SK-N-SH (cell line): ENCODE measurements at regions not wholly inside any gene's neighbourhood (a gene's known extent, or its start where the extent isn't known, plus 50 kb on each side); places are given as distances from the start of the nearest gene placed in this dataset.

Source experiments
- CTCF ChIA-PET: fragments of 300-600, 350-600 bp; formaldehyde crosslinking; extraction: SDS; loops from one replicate; lab custom pipeline; 2021; lab: Yijun Ruan, JAX
- POLR2A ChIA-PET: fragments of 350-600 bp; sonication (Branson Sonifier 250); formaldehyde crosslinking; extraction: SDS; loops from one replicate; lab custom pipeline; 2020; ENCODE audit warnings: antibody characterized with exemption, inconsistent platforms; lab: Yijun Ruan, JAX
- DNase-seq: peaks from one replicate; pipeline ENCODE4 v3.0.0; 2012
- H2AFZ ChIP-seq: fragments of 200-600 bp; sonication (generic); 2 replicates; pipeline ENCODE4 v1.8.1; 2016; ENCODE audit warnings: antibody characterized with exemption, mild to moderate bottlenecking, low read depth
- H3F3A ChIP-seq: fragments of 200-600 bp; sonication (generic); replicated peaks from 2 replicates; pipeline ENCODE3; 2016; ENCODE audit warnings: antibody characterized with exemption, mild to moderate bottlenecking; ENCODE audit not compliant: insufficient read depth
- H3K27ac ChIP-seq, 2 experiments: fragments of 200-500 bp in 1 of 2; fragments of 200-600 bp in 1 of 2; sonication (Bioruptor generic) in 1 of 2; sonication (generic), shearing (Covaris generic) in 1 of 2; 2 replicates each; pipeline versions ENCODE4 v1.5.1 to v1.6.1; 2014 to 2016; ENCODE audit warnings: low read depth in 2 of 2, inconsistent platforms in 1 of 2, low read length in 1 of 2, mild to moderate bottlenecking in 1 of 2, mixed read lengths in 1 of 2
- H3K27me3 ChIP-seq: fragments of 200-600 bp; sonication (generic), shearing (Covaris generic); 2 replicates; pipeline ENCODE4 v1.6.1; 2016; ENCODE audit warnings: mixed run types; ENCODE audit not compliant: insufficient read depth
- H3K36me3 ChIP-seq, 2 experiments: fragments of 200-500 bp in 1 of 2; fragments of 200-600 bp in 1 of 2; sonication (Bioruptor generic) in 1 of 2; sonication (generic) in 1 of 2; replicated peaks in 1 of 2; 2 replicates each; pipeline versions ENCODE3 to v1.5.1; 2014 to 2016; ENCODE audit warnings: low read length in 1 of 2, mild to moderate bottlenecking in 1 of 2; ENCODE audit not compliant: insufficient read depth in 2 of 2, control insufficient read depth in 1 of 2
- H3K4me1 ChIP-seq, 2 experiments: fragments of 200-500 bp in 1 of 2; fragments of 200-600 bp in 1 of 2; sonication (Bioruptor generic) in 1 of 2; sonication (generic), shearing (Covaris generic) in 1 of 2; 2 replicates each; pipeline versions ENCODE4 v1.5.1 to v1.6.1; 2014 to 2016; ENCODE audit warnings: low read depth in 1 of 2, low read length in 1 of 2, mixed run types in 1 of 2; ENCODE audit not compliant: insufficient read depth in 2 of 2, control insufficient read depth in 1 of 2
- H3K4me2 ChIP-seq: fragments of 200-600 bp; sonication (generic), shearing (Covaris generic); 2 replicates; pipeline ENCODE4 v1.6.1; 2017; ENCODE audit warnings: mixed run types
- H3K4me3 ChIP-seq, 2 experiments: fragments of 200-500 bp in 1 of 2; fragments of 200-600 bp in 1 of 2; sonication (Bioruptor generic) in 1 of 2; sonication (generic), shearing (Covaris generic) in 1 of 2; 2 replicates each; pipeline versions ENCODE4 v1.5.1 to v1.8.1; 2014 to 2016; ENCODE audit warnings: low read depth in 2 of 2, inconsistent platforms in 1 of 2, low read length in 1 of 2, mild to moderate bottlenecking in 1 of 2, mixed read lengths in 1 of 2, moderate library complexity in 1 of 2
- H3K79me2 ChIP-seq: fragments of 200-600 bp; sonication (generic); 2 replicates; pipeline ENCODE4 v1.8.1; 2017; ENCODE audit warnings: mild to moderate bottlenecking; ENCODE audit not compliant: insufficient read depth
- H3K9ac ChIP-seq: fragments of 200-600 bp; sonication (generic); 2 replicates; pipeline ENCODE4 v1.6.1; 2017; ENCODE audit warnings: mixed run types
- H3K9me2 ChIP-seq: fragments of 200-600 bp; sonication (generic); 2 replicates; pipeline ENCODE4 v1.6.1; 2017; ENCODE audit warnings: mixed run types
- H3K9me3 ChIP-seq: fragments of 200-600 bp; sonication (generic); 2 replicates; pipeline ENCODE4 v1.6.1; 2017; ENCODE audit warnings: mixed run types, mild to moderate bottlenecking, moderate library complexity
- H4K20me1 ChIP-seq: fragments of 200-600 bp; sonication (generic); 2 replicates; pipeline ENCODE4 v1.6.1; 2017; ENCODE audit warnings: mild to moderate bottlenecking, mixed run types; ENCODE audit not compliant: insufficient read depth
- CHD2 ChIP-seq: fragments of 150-350 bp; IDR thresholded peaks from 2 replicates; pipeline ENCODE4 v1.6.1; 2018; ENCODE audit warnings: low read length; ENCODE audit not compliant: partially characterized antibody
- ELF1 ChIP-seq: IDR thresholded peaks from 2 replicates; pipeline ENCODE4 v1.4.0; 2012
- EP300 ChIP-seq, 2 experiments: IDR thresholded peaks; 2 replicates each; pipeline versions ENCODE4 v1.4.0 to v1.6.1; 2012; ENCODE audit warnings: borderline replicate concordance in 1 of 2, low read depth in 1 of 2, low read length in 1 of 2
- EZH2phosphoT487 ChIP-seq: fragments of 200-600 bp; sonication (generic); IDR thresholded peaks from 2 replicates; pipeline ENCODE4 v1.6.1; 2017; ENCODE audit warnings: low read depth, mixed run types, mild to moderate bottlenecking, antibody characterized with exemption, moderate library complexity, borderline replicate concordance
- FOSL2 ChIP-seq: IDR thresholded peaks from 2 replicates; pipeline ENCODE4 v1.4.0; 2012; ENCODE audit warnings: low read depth, mild to moderate bottlenecking, moderate library complexity, borderline replicate concordance
- FOXJ3 ChIP-seq: sonication (generic); formaldehyde crosslinking; IDR thresholded peaks from 2 replicates; pipeline ENCODE4 v1.5.1; 2020; ENCODE audit warnings: mild to moderate bottlenecking, missing genetic modification reagents
- GATA2 ChIP-seq: sonication (generic); formaldehyde crosslinking; IDR thresholded peaks from 2 replicates; pipeline ENCODE4 v1.5.0; 2020; ENCODE audit warnings: mild to moderate bottlenecking, missing genetic modification reagents
- IRF3 ChIP-seq: fragments of 150-350 bp; IDR thresholded peaks from 2 replicates; pipeline ENCODE4 v1.6.1; 2016; ENCODE audit warnings: mild to moderate bottlenecking, low read depth, low read length
- JUND ChIP-seq: IDR thresholded peaks from 2 replicates; pipeline ENCODE4 v1.4.0; 2012
- MEF2A ChIP-seq: IDR thresholded peaks from 2 replicates; pipeline ENCODE4 v1.4.0; 2012; ENCODE audit warnings: low read depth, borderline replicate concordance
- NRF1 ChIP-seq: IDR thresholded peaks from 2 replicates; pipeline ENCODE4 v1.6.1; 2012; ENCODE audit warnings: low read depth, mild to moderate bottlenecking, low read length
- RAD21 ChIP-seq: IDR thresholded peaks from 2 replicates; pipeline ENCODE4 v1.6.1; 2012; ENCODE audit warnings: mild to moderate bottlenecking, low read length
- RCOR1 ChIP-seq: fragments of 150-350 bp; IDR thresholded peaks from 2 replicates; pipeline ENCODE4 v1.6.1; 2017; ENCODE audit warnings: antibody characterized with exemption, low read length
- RFX5 ChIP-seq: IDR thresholded peaks from 2 replicates; pipeline ENCODE4 v1.6.1; 2012; ENCODE audit warnings: mild to moderate bottlenecking, improper control_type of control experiment, low read length
- SMC3 ChIP-seq: IDR thresholded peaks from 2 replicates; pipeline ENCODE4 v1.6.1; 2012; ENCODE audit warnings: low read depth, low read length, improper control_type of control experiment
- TAF1 ChIP-seq: IDR thresholded peaks from 2 replicates; pipeline ENCODE4 v1.6.1; 2012; ENCODE audit warnings: low read depth, mild to moderate bottlenecking, low read length, moderate library complexity, borderline replicate concordance
- TCF12 ChIP-seq: IDR thresholded peaks from 2 replicates; pipeline ENCODE4 v1.4.0; 2012
- YY1 ChIP-seq: IDR thresholded peaks from 2 replicates; pipeline ENCODE4 v1.4.0; 2012; ENCODE audit warnings: low read depth, mild to moderate bottlenecking
- WGBS: methylation state at CpG from one replicate; pipeline ENCODE4 v1.1.6; 2017; ENCODE audit warnings: low lambda C conversion rate; 5-methylcytosine and 5-hydroxymethylcytosine counted together
- TF ChIP-seq, protein P1 (sequence below): IDR thresholded peaks from 2 replicates; pipeline ENCODE4 v1.6.1; 2012; ENCODE audit warnings: mild to moderate bottlenecking, low read depth, low read length, moderate library complexity
- TF ChIP-seq, protein P2 (sequence below): fragments of 200-600 bp; sonication (generic); IDR thresholded peaks from 2 replicates; pipeline ENCODE4 v1.6.1; 2017; ENCODE audit warnings: antibody characterized with exemption, mild to moderate bottlenecking, moderate library complexity
- TF ChIP-seq, protein P3 (sequence below): fragments of 150-350 bp; IDR thresholded peaks from 2 replicates; pipeline ENCODE4 v1.6.1; 2017; ENCODE audit warnings: antibody characterized with exemption, low read length, low read depth, borderline replicate concordance

GRCh38 chrX:98380106-98380505 lies 1496.4 kb downstream of the RPA4 start (continued):
- TF ChIP-seq TAF1 (no peak), EP300 (IDR thresholded peaks at IDR 0.05; ENCODE audit: borderline replicate concordance in 1 of 2, low read depth in 1 of 2, low read length in 1 of 2) (no peak)
- TF ChIP-seq, protein P1, sequence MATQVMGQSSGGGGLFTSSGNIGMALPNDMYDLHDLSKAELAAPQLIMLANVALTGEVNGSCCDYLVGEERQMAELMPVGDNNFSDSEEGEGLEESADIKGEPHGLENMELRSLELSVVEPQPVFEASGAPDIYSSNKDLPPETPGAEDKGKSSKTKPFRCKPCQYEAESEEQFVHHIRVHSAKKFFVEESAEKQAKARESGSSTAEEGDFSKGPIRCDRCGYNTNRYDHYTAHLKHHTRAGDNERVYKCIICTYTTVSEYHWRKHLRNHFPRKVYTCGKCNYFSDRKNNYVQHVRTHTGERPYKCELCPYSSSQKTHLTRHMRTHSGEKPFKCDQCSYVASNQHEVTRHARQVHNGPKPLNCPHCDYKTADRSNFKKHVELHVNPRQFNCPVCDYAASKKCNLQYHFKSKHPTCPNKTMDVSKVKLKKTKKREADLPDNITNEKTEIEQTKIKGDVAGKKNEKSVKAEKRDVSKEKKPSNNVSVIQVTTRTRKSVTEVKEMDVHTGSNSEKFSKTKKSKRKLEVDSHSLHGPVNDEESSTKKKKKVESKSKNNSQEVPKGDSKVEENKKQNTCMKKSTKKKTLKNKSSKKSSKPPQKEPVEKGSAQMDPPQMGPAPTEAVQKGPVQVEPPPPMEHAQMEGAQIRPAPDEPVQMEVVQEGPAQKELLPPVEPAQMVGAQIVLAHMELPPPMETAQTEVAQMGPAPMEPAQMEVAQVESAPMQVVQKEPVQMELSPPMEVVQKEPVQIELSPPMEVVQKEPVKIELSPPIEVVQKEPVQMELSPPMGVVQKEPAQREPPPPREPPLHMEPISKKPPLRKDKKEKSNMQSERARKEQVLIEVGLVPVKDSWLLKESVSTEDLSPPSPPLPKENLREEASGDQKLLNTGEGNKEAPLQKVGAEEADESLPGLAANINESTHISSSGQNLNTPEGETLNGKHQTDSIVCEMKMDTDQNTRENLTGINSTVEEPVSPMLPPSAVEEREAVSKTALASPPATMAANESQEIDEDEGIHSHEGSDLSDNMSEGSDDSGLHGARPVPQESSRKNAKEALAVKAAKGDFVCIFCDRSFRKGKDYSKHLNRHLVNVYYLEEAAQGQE = no peak

- TF ChIP-seq JUND (no peak), ELF1 (no peak), YY1 (no peak), TAF1 (no peak), RFX5 (no peak), GATA2 (CRISPR knock-in tag) (no peak), FOSL2 (no peak), RCOR1 (no peak), MEF2A (no peak), NRF1 (no peak), CHD2 (no peak), SMC3 (no peak), RAD21 (no peak), FOXJ3 (no peak), EZH2phosphoT487 (no peak), IRF3 (no peak), TCF12 (no peak)
- TF ChIP-seq, protein P2, sequence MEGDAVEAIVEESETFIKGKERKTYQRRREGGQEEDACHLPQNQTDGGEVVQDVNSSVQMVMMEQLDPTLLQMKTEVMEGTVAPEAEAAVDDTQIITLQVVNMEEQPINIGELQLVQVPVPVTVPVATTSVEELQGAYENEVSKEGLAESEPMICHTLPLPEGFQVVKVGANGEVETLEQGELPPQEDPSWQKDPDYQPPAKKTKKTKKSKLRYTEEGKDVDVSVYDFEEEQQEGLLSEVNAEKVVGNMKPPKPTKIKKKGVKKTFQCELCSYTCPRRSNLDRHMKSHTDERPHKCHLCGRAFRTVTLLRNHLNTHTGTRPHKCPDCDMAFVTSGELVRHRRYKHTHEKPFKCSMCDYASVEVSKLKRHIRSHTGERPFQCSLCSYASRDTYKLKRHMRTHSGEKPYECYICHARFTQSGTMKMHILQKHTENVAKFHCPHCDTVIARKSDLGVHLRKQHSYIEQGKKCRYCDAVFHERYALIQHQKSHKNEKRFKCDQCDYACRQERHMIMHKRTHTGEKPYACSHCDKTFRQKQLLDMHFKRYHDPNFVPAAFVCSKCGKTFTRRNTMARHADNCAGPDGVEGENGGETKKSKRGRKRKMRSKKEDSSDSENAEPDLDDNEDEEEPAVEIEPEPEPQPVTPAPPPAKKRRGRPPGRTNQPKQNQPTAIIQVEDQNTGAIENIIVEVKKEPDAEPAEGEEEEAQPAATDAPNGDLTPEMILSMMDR = no peak
- TF ChIP-seq, protein P3, sequence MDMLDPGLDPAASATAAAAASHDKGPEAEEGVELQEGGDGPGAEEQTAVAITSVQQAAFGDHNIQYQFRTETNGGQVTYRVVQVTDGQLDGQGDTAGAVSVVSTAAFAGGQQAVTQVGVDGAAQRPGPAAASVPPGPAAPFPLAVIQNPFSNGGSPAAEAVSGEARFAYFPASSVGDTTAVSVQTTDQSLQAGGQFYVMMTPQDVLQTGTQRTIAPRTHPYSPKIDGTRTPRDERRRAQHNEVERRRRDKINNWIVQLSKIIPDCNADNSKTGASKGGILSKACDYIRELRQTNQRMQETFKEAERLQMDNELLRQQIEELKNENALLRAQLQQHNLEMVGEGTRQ = no peak
- Histone ChIP-seq H3F3A (no peaks in the 10 kb centered on the region), H3K4me1 (no peaks in the 10 kb centered on the region), H3K27me3 (no peaks in the 10 kb centered on the region), H3K36me3 (no peaks in the 10 kb centered on the region), H2AFZ (no peak overlapping the region), H3K9ac (no peak overlapping the region), H3K4me3 (no peak overlapping the region), H3K27ac (no peak overlapping the region), H3K9me3 (no peaks in the 10 kb centered on the region), H4K20me1 (no peaks in the 10 kb centered on the region), H3K9me2 (no peaks in the 10 kb centered on the region), H3K4me2 (no peak overlapping the region), H3K79me2 (no peaks in the 10 kb centered on the region)
- WGBS = 20% methylated on average over 9 of the region's 10 CpGs
- POLR2A ChIA-PET = no interaction called here
- no peak for DNase-seq
- CTCF ChIA-PET = no interaction called here
Measured at GRCh38 chrX:98380556-98380955, 1496.8 kb downstream of the RPA4 start.
